EL (cell line): ENCODE measurements at regions not wholly inside any gene's neighbourhood (a gene's known extent, or its start where the extent isn't known, plus 50 kb on each side); places are given as distances from the start of the nearest gene placed in this dataset.
"Not testable (repeated sequence)": the region's sequence is repeated elsewhere in the genome, so short reads cannot be mapped to it uniquely, and the experiment has no call there.

Experiments
- DNase-seq: peaks from one replicate; pipeline ENCODE4 v3.0.0-alpha.2; 2016

GRCh38 chr2:51791496-51791895 lies 759.6 kb upstream of the NRXN1 start:
- DNase-seq: no peak

DNA sequence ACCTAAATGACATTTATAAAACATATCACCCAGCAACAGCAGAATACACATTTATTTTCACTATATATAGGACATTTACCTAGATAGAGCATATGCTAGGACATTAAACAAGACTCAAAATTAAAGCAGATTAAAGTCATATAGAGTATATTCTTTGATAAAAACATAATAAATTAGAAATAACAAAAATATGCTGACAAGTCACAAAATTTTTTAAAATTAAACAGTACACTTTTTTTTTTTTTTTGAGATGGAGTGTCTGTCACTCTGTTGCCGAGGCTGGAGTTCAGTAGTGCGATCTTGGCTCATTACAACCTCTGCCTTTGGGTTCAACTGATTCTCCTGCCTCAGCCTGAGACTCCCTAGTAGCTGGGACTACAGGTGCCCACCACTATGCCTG lies 758.9 kb upstream of the NRXN1 start:
- DNase-seq: no peak

- no peak for DNase-seq
Measured at GRCh38 chr2:51789918-51790317, 758.0 kb upstream of the NRXN1 start.

DNA sequence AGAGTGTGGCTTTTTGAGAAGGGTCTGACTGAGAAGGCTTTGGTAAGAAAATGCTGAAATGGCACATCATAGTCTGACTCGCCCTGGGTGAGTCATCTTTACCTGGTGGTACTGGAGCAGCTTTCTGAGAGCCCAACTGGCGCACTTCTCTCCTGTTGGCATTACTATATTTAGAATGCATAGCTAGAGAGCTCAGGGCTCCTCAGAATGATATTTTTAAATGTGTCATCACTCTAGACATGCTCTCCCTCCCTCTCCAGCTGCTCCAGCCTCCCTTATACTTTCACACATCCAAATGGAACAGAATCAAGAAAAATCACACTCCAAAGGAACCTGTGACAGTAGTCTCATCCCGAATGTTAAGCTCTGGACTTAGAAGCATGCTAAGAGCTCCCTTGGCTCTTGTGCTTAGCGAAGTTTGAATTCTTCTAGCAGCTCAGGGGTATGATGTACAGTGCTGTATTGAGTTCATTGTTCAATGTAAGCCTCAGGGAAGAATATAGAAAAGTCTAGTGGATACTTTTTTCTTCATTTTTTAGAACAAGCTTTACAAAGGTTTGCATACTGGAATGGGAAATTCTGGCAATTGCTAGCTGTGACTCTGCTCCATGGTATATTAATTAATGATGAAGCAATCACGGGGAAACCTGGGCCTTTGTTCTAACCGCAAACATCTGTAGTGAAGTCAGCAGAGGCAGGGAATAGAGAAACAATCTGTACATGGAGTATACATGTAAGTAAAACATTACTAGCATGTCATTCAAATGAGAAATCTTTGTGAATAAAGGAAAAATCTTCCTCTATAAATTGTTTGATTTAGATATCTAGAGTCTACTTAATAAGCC lies 751.2 kb upstream of the NRXN1 start:
- no peak for DNase-seq

DNA sequence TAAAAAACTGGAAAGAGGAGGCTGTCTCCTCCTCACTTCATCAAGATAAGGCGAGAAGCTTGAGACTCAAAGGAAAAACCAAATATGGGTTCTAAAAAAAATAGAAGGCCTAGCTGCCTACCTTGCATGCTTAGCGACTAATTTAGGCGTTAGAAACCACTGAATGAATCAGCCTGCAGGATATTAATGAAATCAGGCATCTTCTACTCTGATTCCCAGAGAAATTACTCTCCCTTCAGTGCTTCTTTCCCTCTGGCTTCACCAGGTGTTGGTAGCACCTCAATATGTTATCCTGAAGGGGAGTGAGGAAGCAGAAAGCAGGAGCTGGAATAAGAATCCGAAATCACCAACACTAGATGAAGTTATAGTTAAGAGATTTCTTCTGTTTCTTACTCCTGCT lies 749.8 kb upstream of the NRXN1 start:
- DNase-seq: no peak

DNA sequence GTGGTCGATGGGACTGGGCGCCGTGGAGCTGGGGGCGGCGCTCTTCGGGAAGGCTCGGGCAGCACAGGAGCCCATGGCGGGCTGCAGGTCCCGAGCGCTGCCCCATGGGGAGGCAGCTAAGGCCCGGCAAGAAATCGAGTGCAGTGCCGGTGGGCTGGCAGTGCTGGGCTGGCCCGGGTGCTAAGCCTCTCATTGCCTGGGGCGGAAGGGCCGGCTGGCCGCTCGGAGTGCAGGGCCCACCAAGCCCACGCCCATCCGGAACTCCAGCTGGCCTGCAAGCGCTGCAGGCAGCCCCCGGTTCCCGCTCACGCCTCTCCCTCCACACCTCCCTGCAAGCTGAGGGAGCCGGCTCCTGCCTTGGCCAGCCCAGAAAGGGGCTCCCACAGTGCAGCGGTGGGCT lies 748.4 kb upstream of the NRXN1 start:
- DNase-seq: no peak

- not testable (repeated sequence) for DNase-seq
Measured at GRCh38 chr2:51779723-51780122, 747.8 kb upstream of the NRXN1 start.

- no peak for DNase-seq
Measured at GRCh38 chr2:51778806-51779205, 746.9 kb upstream of the NRXN1 start.

DNA sequence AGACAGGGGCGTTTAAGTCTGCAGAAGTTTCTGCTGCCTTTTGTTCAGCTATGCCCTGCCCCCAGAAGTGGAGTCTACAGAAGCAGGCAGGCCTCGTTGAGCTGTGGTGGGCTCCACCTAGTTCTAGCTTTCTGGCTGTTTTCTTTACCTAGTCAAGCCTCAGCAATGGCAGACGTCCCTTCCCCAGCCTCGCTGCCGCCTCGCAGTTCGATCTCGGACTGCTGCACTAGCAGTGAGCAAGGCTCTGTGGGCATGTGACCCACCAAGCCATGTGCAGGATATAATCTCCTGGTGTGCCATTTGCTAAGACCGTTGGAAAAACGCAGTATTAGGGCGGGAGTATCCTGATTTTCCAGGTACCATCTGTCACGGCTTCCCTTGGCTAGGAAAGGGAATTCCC lies 742.7 kb upstream of the NRXN1 start:
- DNase-seq: not testable (repeated sequence)

GRCh38 chr2:51760441-51760840 lies 728.5 kb upstream of the NRXN1 start:
- DNase-seq: no peak

GRCh38 chr2:51758081-51758480 lies 726.1 kb upstream of the NRXN1 start:
- DNase-seq: no peak

DNA sequence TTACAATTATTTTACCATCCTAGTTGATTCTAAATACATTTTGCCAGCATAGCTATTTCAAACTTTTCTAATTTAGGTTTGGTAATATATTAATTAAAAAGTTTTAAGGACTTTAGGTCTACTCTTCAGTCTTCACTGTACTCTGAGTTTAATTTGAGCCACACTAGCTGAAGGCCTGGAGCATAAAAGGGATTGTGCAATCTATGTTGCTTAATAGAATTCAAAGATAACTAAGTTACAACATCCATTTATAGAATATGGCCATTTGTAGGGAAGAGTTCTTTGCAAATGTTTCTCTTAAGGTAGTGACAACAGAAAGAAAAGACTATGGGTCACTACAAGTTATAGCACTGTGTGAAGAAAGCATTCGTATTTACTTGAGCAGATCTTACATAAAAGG lies 702.2 kb upstream of the NRXN1 start:
- no peak for DNase-seq

GRCh38 chr2:51723691-51724090 lies 691.8 kb upstream of the NRXN1 start:
- DNase-seq: no peak

DNA sequence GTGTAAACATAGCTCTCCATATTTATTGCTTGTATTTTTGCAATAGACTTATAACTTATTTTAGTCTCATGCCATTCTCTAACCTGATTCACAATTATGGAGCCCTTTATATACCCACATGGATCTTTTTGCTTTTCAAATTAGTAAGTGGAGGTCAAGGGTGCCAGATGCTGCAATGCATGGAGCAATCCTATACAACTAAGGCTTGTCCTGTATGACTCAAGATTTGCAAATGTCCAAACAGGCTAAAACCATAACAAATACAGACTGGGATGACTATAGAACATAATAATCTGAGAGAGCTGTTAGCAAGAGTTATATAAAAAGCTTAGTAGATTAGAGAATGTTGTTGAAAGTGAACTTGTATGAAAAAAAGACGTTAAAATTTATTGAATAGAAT lies 690.4 kb upstream of the NRXN1 start:
- peak; percentile 2 for DNase-seq

- DNase-seq: no peak
Measured at GRCh38 chr2:51720826-51721225, 688.9 kb upstream of the NRXN1 start.

DNA sequence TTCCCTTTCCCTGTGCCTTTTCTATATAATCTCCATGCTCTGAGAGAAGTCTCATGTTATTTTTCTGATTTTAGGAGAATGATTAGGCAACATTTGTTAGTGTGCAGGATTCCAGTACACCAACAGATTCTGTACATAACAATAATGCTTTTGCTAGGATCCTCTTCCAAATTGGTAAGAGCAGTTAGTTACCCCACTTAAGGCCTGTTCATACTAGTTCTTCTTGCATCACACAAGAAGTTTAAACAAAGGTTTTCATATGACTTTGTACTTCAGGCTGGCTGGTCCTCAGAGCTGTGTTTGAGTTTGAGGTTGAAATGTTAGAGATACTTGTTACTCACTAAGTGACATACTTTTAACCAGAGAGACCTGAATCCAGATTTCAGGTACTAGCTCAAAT lies 686.9 kb upstream of the NRXN1 start:
- no peak for DNase-seq

GRCh38 chr2:51717312-51717711 lies 685.4 kb upstream of the NRXN1 start:
- DNase-seq: peak; percentile 1

DNA sequence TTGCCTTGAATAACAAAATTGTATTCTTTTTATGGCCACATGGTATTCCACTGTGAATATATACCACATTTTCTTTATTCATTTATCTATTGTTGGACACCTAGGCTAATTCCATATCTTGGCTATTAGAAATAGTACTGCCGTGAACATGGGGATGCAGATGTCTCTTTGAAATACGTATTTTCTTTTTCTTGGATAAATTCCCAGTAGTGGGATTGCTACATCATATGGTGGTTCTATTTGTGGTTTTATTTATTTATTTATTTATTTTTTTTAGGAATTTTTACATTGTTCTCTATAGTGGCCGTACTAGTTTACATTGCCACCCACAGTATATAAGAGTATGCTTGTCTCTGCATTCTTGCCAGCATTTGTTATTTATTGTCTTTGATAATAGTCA lies 679.8 kb upstream of the NRXN1 start:
- no peak for DNase-seq

- no peak for DNase-seq
Measured at GRCh38 chr2:51710222-51710621, 678.3 kb upstream of the NRXN1 start.

DNA sequence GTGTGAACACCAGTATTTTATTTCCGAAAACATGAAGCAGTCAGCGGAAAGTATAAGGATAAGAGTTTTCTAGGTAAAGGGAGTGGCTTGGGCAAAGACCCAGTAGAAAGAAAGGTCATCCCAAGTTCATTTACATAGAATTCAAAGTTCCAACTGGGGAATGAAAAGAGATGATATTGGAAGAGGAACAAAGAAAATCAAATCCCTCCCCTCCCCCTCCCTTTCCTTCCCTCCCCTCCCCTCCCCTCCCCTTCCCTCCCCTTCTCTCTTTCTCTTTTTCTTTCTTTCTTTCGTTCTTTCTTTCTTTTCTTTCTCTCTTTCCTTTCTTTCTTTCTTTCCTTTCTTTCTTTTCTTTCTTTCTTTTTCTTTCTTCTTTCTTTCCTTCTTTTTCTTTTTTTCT lies 675.7 kb upstream of the NRXN1 start:
- DNase-seq: no peak

DNA sequence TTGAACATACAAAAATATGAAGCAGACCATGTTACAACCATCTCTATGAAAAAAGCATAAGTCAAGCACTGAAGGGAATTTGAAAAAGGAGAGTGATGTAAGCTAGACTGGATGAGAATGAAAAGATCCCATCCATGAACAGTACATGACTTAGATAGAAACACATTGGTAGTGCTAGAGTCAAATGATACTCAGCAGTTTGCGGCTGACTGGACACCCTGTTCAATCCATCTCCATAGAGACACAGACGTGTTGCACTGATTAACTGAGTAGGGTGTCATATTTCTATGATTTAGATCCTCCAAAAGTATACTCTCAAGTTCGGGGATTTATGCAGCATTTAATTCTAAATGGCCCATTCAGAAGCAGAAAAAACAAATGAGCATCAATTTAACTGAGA lies 674.3 kb upstream of the NRXN1 start:
- no peak for DNase-seq

DNA sequence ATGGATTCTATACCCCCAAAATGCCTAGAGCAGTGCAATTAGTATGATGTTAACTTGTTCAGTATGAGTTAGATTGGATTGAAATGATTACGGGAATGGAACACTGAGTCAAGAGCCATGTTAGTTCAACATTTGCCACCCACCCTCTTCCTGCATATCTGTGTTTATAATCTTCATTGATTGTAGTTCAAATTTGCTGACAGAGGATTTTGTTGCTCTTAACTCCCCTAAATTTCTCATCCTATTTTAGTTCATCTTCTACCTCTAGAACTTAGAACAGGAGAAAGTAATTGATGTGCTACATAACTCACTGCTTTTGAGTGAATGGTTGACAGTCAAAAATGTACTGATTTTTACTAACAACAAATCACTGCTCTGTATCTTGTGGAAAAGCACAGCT lies 673.5 kb upstream of the NRXN1 start:
- DNase-seq: no peak

- no peak for DNase-seq
Measured at GRCh38 chr2:51698021-51698420, 666.1 kb upstream of the NRXN1 start.

GRCh38 chr2:51697095-51697494 lies 665.2 kb upstream of the NRXN1 start:
- no peak for DNase-seq

DNA sequence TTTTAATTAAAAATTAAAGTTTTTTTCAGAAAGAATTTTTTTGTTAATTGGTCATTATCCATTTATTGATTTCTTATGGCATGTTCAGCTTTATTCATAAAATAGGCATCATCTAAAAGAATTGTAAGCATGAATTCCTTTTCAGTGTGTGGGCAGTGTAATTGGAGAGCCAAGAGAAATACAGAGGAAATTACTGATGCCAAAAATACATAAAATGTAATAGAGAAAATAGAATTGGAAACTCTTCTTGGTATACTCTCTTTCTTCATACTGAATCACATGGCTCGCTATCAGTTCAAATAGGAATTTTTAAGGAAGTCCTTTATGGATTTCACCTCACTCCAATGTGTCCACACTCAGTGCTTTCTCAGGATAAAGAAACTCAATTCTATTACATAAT lies 663.6 kb upstream of the NRXN1 start:
- no peak for DNase-seq
